ENCODE measurements at regions not wholly inside any gene's neighbourhood (a gene's known extent, or its start where the extent isn't known, plus 50 kb on each side); places are given as distances from the start of the nearest gene placed in this dataset.
A peak's percentile ranks its signal among the peaks of the same experiment; 100 is the strongest.

GRCh38 chr6:44715188-44715587 lies 327.7 kb downstream of the CDC5L start:
- DNase-seq (ENCODE audit: low spot score) = no peak

- no peak for DNase-seq (ENCODE audit: low spot score)
Observed at GRCh38 chr6:44715925-44716324, 328.4 kb downstream of the CDC5L start.

DNA sequence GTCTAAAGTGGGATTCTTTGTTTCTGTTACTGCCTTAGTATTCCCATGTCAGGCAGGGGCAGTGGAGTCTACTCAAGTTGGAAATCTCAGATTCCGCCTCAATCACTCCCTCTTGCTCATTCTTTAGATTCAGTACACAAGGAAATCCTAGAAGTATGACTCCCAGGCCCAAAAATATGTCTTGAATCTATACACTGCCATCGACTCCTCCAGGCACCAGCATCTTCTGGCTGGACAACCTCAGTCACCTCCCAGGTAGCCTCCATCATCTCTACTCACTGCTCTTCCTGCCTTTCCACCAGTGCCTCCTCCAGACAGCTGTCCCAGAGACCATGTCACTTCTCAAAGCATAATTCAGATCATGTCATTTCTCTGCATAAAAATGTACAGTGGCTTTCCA lies 329.9 kb downstream of the CDC5L start:
- DNase-seq (ENCODE audit: low spot score) = no peak

GRCh38 chr6:44721954-44722578 lies 334.6 kb downstream of the CDC5L start:
- no peak for DNase-seq (ENCODE audit: low spot score)

GRCh38 chr6:44722736-44723135 lies 335.2 kb downstream of the CDC5L start:
- no peak for DNase-seq (ENCODE audit: low spot score)

DNA sequence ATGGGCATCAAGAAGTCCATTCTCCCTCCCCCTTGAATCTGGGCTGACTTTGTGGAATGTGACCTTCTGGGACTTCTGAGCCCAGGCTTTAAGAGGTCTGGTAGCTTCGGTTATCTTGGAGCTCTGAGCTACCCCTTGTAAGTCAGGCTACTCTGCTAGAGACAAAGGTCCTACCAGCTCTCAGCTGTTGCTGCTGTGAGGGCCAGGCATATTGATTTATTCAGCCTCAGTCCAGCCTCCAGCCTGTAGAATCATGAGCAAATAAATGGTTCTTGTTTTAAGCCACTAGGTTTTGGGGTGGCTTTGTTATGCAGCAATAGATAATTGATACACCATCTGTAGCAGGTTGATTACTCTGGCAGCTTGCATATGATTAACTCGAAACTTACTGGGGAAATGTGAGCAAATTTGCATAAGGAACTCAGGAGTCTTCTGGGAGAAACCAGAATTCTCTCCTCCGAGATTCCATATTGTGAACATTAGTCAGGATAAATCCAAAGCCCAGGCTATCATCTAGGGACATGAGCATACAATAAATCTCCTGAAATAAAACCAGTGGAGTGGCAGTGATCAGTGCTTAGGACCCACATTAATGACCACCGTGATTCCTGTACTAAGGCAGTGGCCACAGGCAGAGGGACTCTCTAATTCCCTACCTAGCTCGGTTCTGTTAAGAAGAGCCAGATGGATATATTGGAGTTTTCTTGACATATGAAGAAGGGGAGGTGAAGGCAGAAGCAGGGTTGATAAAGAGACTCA lies 336.1 kb downstream of the CDC5L start:
- DNase-seq (ENCODE audit: low spot score) = no peak

DNA sequence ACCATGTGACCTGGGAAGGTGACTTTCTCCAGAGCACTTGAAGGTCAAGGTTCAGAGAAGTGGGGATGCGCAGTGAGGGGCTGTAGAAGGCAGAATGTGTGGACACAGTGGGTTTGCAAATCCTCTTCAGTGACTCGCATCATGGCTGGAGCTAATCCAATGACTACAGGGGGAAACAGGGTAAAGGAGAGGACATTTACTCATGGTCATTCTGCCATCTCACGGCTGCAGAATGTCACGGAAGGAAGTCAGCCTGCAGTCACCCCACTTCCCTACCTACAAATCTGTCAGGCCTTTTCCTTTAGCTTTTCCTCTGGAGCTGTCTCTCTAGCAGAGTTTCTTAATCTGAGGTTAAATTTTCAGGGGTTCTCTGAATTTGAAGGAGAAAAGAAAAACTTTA lies 337.6 kb downstream of the CDC5L start:
- DNase-seq (ENCODE audit: low spot score) = no peak

- DNase-seq (ENCODE audit: low spot score) = no peak
Observed at GRCh38 chr6:44727651-44728630, 340.4 kb downstream of the CDC5L start.

GRCh38 chr6:44730771-44731391 lies 343.4 kb downstream of the CDC5L start:
- no peak for DNase-seq (ENCODE audit: low spot score)

GRCh38 chr6:44731485-44732095 lies 344.1 kb downstream of the CDC5L start:
- no peak for DNase-seq (ENCODE audit: low spot score)

DNA sequence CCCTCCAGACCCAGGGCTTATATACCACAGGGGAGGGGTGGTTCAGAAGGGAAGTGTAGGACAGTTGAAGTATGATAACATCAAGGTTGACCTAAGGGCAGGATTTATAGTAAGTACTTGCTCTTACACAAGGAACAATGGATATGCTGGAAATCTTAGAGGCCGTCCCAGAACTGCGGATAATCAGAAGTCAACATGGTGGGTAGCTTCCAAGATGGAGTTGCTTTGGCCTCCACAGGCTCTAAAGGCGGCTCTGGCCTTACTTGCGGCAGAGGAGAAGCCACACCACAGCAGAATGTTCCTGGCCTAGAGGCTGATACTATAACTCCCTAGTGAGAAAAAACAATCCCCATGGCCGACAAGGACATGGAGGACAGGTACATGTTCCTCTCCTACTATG lies 344.7 kb downstream of the CDC5L start:
- DNase-seq (ENCODE audit: low spot score) = no peak

GRCh38 chr6:44733126-44733525 lies 345.6 kb downstream of the CDC5L start:
- DNase-seq (ENCODE audit: low spot score) = no peak

- DNase-seq (ENCODE audit: low spot score) = peak; percentile 67
Observed at GRCh38 chr6:44733868-44734267, 346.4 kb downstream of the CDC5L start.

- no peak for DNase-seq (ENCODE audit: low spot score)
Observed at GRCh38 chr6:44734886-44735629, 347.6 kb downstream of the CDC5L start.

DNA sequence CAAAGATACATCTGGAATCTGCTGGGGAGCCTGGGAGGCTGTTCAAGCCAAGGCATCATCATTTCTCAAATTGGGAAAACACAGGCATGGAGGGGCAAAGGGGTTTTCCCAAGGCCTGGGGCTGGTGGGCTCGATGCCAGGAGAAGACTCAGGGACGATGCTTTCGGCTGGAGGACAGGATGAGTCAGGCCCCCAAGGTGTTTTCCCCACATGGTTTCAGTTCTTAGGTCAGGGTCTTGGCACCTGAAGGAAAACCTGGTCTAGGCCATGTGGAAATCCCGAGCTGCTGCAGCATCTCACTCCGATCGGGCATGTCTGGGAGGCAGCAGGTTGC lies 348.1 kb downstream of the CDC5L start:
- no peak for DNase-seq (ENCODE audit: low spot score)

GRCh38 chr6:44737341-44737740 lies 349.8 kb downstream of the CDC5L start:
- DNase-seq (ENCODE audit: low spot score) = no peak

DNA sequence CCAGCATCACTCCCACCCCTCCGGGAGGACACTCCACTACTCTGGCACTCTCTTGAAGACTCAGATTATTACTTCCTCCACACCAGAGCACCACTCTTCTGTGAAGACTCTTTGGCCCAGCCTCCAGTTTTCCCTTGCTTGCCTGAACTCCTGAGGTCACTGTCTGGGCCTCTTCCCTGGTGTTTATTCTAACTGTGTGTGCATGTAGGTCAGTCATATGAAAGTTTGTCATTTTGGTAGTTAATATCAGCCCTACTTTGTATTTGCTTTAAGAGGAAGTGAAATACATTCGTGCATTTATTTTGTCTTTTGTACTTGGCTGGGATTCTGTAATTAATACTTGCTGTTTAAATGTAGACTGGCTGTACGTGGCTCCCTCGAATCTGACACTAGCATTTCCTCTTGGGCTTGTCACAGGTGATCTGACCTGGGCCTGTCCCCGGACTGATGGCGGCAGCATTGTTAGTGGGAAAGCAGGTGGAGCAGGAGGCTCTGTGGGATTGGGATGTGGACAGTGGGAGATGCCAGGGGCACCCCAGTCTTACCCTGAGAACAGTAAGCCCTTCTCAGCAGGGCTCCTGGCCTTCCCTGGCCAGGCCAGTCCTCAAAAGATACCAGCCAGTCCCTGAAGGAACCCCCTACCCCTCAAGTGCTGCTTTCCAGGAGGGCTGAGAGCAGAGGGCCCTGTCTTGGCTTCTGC lies 350.5 kb downstream of the CDC5L start:
- no peak for DNase-seq (ENCODE audit: low spot score)

DNA sequence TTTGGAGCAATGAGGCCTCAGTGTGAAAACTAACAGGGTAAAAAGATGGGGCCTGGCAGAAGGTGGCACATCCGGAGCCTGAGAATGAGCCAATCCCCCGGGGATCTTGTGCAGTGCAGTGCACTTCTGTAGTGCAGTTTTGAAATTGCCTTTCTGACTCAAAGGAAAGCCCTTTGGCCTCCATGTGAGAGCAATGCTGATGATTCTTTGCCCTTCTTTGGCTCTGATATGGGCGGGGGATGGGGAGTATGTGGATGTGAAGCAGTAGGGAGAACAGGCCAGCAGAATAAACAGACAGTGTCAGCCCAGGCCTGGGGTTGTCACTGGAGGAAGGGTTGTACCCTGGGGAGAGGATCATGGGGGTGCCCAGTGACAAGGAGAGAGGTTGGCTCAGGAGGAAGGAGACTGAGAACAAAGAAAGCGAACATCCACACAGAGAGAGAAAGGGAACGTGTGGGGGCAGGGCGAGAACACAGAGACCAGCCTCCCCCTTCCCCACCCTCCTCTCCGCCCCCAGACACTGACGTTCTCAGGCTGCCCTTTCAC lies 351.2 kb downstream of the CDC5L start:
- no peak for DNase-seq (ENCODE audit: low spot score)

GRCh38 chr6:44739181-44739580 lies 351.7 kb downstream of the CDC5L start:
- DNase-seq (ENCODE audit: low spot score) = no peak

DNA sequence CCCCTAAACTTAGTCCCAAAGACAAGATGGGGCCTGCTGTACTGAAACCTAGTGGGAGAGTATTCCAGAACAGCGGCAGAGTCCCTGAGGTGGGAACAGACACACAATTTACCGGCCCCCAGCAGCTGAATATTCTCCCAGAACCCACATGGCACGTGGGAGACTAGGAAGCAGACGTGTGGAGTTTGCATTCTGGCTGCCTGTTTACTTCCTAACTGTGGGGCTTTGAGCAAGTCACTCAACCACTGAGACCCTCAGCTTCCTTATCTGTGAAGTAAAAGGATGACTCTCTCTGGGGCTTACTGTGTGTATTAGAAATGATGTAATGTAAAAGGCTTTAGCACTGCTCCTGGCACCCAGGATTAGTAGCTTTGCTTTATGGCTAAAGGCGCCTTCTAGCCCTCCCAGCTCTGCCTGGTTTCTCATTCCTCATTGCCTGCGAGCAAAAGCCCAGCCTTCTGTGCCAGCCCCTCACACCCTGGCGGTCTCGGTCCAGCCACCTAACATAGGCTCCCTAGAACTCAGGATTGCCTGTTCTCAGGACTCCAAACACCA lies 353.1 kb downstream of the CDC5L start:
- DNase-seq (ENCODE audit: low spot score) = no peak
